Neural cell (in vitro differentiated cells): ENCODE measurements at regions not wholly inside any gene's neighbourhood (a gene's known extent, or its start where the extent isn't known, plus 50 kb on each side); places are given as distances from the start of the nearest gene placed in this dataset.

ENCODE experiments used
- CTCF ChIP-seq: fragments of 450-650 bp; IDR thresholded peaks from 2 replicates; pipeline ENCODE4 v1.5.1; 2014; ENCODE audit warnings: antibody characterized with exemption, mild to moderate bottlenecking, moderate library complexity; ENCODE audit not compliant: poor library complexity, severe bottlenecking
- EP300 ChIP-seq: fragments of 450-650 bp; conservative IDR thresholded peaks from 2 replicates; pipeline ENCODE4 v1.6.1; 2014; ENCODE audit warnings: antibody characterized with exemption, mild to moderate bottlenecking, moderate library complexity; ENCODE audit not compliant: poor library complexity, severe bottlenecking
- POLR2AphosphoS5 ChIP-seq: IDR thresholded peaks from 2 replicates; pipeline ENCODE4 v1.6.1; 2012

- TF ChIP-seq CTCF (no peak), EP300 (no peak), POLR2AphosphoS5 (no peak)
These were observed 87.6 kb downstream of the HS1BP3 start for GRCh38 chr2:20563251-20563650.
